WTC11 (cell line): ENCODE measurements at regions not wholly inside any gene's neighbourhood (a gene's known extent, or its start where the extent isn't known, plus 50 kb on each side); places are given as distances from the start of the nearest gene placed in this dataset.

Experiments
- ATAC-seq: fragments of 200-7000 bp; cut with Tn5 transposase; 2 replicates; pipeline ENCODE4 v1.10.0; 2021; ENCODE audit warnings: mild to moderate bottlenecking, moderate library complexity
- CTCF ChIA-PET: fragments of 300-600 bp; sonication (Branson Sonifier 250); formaldehyde crosslinking; loops from one replicate; lab custom pipeline; 2021; ENCODE audit warnings: antibody characterized with exemption; lab: Charles Lee
- POLR2A ChIA-PET: fragments of 350-600 bp; sonication (Branson Sonifier 250); formaldehyde crosslinking; loops from one replicate; lab custom pipeline; 2021; ENCODE audit warnings: antibody characterized with exemption; lab: Charles Lee
- DNase-seq: peaks from one replicate; pipeline ENCODE4 v3.0.0; 2021; ENCODE audit warnings: low spot score
- H3K27ac Mint-ChIP-seq: 2 replicates; pipeline ENCODE4 v1.8.0; 2021; ENCODE audit warnings: mixed read lengths
- H3K27me3 Mint-ChIP-seq: 2 replicates; pipeline ENCODE4 v1.8.0; 2021; ENCODE audit warnings: low read depth, mild to moderate bottlenecking, moderate library complexity, mixed read lengths
- H3K36me3 Mint-ChIP-seq: 2 replicates; pipeline ENCODE4 v1.8.0; 2021; ENCODE audit warnings: mixed read lengths
- H3K4me1 Mint-ChIP-seq: 2 replicates; pipeline ENCODE4 v1.8.0; 2022; ENCODE audit warnings: mixed read lengths
- H3K4me3 Mint-ChIP-seq: 2 replicates; pipeline ENCODE4 v1.8.0; 2021; ENCODE audit warnings: mild to moderate bottlenecking, moderate library complexity, mixed read lengths
- H3K9me3 Mint-ChIP-seq: 2 replicates; pipeline ENCODE4 v1.8.0; 2021; ENCODE audit warnings: mixed read lengths
- ELF4 ChIP-seq: sonication (generic); formaldehyde crosslinking; IDR thresholded peaks from 2 replicates; pipeline ENCODE4 v1.8.1; 2022; ENCODE audit warnings: low read depth, mild to moderate bottlenecking, moderate library complexity, missing genetic modification reagents
- ETV6 ChIP-seq: sonication (generic); formaldehyde crosslinking; IDR thresholded peaks from 2 replicates; pipeline ENCODE4 v1.8.1; 2022; ENCODE audit warnings: mild to moderate bottlenecking, missing genetic modification reagents
- FOXK1 ChIP-seq: sonication (generic); formaldehyde crosslinking; IDR thresholded peaks from 2 replicates; pipeline ENCODE4 v1.8.0; 2022; ENCODE audit warnings: mild to moderate bottlenecking, moderate library complexity, missing genetic modification reagents
- GABPB1 ChIP-seq: sonication (generic); formaldehyde crosslinking; IDR thresholded peaks from 2 replicates; pipeline ENCODE4 v1.8.1; 2023; ENCODE audit warnings: mild to moderate bottlenecking, missing genetic modification reagents
- KAT7 ChIP-seq: sonication (generic); formaldehyde crosslinking; IDR thresholded peaks from 2 replicates; pipeline ENCODE4 v1.8.1; 2023; ENCODE audit warnings: missing genetic modification reagents, mild to moderate bottlenecking, borderline replicate concordance
- NFE2L1 ChIP-seq: sonication (generic); formaldehyde crosslinking; IDR thresholded peaks from 2 replicates; pipeline ENCODE4 v1.8.1; 2023; ENCODE audit warnings: missing genetic modification reagents
- NFYB ChIP-seq: sonication (generic); formaldehyde crosslinking; conservative IDR thresholded peaks from 2 replicates; pipeline ENCODE4 v1.8.0; 2022; ENCODE audit warnings: low read depth, missing genetic modification reagents
- PRRX2 ChIP-seq: fragments of 250-450 bp; sonication (Bioruptor Pico); IDR thresholded peaks from 2 replicates; pipeline ENCODE4 v1.8.0; 2021; ENCODE audit warnings: mild to moderate bottlenecking
- SOX15 ChIP-seq: fragments of 250-450 bp; sonication (Bioruptor Pico); IDR thresholded peaks from 2 replicates; pipeline ENCODE4 v1.9.0; 2021; ENCODE audit warnings: mild to moderate bottlenecking
- TP53 ChIP-seq: sonication (generic); formaldehyde crosslinking; IDR thresholded peaks from 2 replicates; pipeline ENCODE4 v1.8.1; 2023; ENCODE audit warnings: mild to moderate bottlenecking, missing genetic modification reagents
- TF ChIP-seq, protein P1 (sequence below): sonication (generic); formaldehyde crosslinking; IDR thresholded peaks from 2 replicates; pipeline ENCODE4 v1.8.1; 2023; ENCODE audit warnings: mild to moderate bottlenecking, missing genetic modification reagents, borderline replicate concordance
- TF ChIP-seq, protein P2 (sequence below): fragments of 250-450 bp; sonication (Bioruptor Pico); conservative IDR thresholded peaks from 2 replicates; pipeline ENCODE4 v1.9.0; 2021; ENCODE audit warnings: mild to moderate bottlenecking
- TF ChIP-seq, protein P3 (sequence below): fragments of 250-450 bp; sonication (Bioruptor Pico); IDR thresholded peaks from 2 replicates; pipeline ENCODE4 v1.9.0; 2021; ENCODE audit warnings: mild to moderate bottlenecking
- TF ChIP-seq, protein P4 (sequence below): sonication (generic); formaldehyde crosslinking; IDR thresholded peaks from 2 replicates; pipeline ENCODE4 v1.8.0; 2022; ENCODE audit warnings: mild to moderate bottlenecking, missing genetic modification reagents
- TF ChIP-seq, protein P5 (sequence below): sonication (generic); formaldehyde crosslinking; IDR thresholded peaks from 2 replicates; pipeline ENCODE4 v1.8.0; 2022; ENCODE audit warnings: mild to moderate bottlenecking, missing genetic modification reagents
- TF ChIP-seq, protein P6 (sequence below): sonication (generic); formaldehyde crosslinking; IDR thresholded peaks from 2 replicates; pipeline ENCODE4 v1.8.1; 2023; ENCODE audit warnings: mild to moderate bottlenecking, missing genetic modification reagents

DNA sequence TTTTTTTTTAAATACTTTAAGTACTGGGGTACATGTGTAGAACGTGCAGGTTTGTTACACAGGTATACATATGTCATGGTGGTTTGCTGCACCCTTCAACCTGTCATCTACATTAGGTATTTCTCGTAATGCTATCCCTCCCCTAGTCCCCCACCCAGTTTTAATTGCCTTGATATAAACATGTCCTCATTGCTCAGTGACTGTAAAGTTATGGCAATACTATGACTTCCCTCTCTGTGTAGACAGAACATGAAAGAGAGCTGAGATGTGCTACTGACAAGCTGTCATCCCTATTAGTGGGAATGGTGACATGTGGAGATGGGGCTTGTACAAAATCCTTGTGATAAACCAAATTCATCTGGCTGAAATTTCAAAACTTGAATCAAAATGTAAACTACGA is 449.7 kb upstream of the TRIB2 start (continued):
- TF ChIP-seq, protein P1, sequence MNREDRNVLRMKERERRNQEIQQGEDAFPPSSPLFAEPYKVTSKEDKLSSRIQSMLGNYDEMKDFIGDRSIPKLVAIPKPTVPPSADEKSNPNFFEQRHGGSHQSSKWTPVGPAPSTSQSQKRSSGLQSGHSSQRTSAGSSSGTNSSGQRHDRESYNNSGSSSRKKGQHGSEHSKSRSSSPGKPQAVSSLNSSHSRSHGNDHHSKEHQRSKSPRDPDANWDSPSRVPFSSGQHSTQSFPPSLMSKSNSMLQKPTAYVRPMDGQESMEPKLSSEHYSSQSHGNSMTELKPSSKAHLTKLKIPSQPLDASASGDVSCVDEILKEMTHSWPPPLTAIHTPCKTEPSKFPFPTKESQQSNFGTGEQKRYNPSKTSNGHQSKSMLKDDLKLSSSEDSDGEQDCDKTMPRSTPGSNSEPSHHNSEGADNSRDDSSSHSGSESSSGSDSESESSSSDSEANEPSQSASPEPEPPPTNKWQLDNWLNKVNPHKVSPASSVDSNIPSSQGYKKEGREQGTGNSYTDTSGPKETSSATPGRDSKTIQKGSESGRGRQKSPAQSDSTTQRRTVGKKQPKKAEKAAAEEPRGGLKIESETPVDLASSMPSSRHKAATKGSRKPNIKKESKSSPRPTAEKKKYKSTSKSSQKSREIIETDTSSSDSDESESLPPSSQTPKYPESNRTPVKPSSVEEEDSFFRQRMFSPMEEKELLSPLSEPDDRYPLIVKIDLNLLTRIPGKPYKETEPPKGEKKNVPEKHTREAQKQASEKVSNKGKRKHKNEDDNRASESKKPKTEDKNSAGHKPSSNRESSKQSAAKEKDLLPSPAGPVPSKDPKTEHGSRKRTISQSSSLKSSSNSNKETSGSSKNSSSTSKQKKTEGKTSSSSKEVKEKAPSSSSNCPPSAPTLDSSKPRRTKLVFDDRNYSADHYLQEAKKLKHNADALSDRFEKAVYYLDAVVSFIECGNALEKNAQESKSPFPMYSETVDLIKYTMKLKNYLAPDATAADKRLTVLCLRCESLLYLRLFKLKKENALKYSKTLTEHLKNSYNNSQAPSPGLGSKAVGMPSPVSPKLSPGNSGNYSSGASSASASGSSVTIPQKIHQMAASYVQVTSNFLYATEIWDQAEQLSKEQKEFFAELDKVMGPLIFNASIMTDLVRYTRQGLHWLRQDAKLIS: no peak
- no peak for TF ChIP-seq NFYB
- TF ChIP-seq, protein P2, sequence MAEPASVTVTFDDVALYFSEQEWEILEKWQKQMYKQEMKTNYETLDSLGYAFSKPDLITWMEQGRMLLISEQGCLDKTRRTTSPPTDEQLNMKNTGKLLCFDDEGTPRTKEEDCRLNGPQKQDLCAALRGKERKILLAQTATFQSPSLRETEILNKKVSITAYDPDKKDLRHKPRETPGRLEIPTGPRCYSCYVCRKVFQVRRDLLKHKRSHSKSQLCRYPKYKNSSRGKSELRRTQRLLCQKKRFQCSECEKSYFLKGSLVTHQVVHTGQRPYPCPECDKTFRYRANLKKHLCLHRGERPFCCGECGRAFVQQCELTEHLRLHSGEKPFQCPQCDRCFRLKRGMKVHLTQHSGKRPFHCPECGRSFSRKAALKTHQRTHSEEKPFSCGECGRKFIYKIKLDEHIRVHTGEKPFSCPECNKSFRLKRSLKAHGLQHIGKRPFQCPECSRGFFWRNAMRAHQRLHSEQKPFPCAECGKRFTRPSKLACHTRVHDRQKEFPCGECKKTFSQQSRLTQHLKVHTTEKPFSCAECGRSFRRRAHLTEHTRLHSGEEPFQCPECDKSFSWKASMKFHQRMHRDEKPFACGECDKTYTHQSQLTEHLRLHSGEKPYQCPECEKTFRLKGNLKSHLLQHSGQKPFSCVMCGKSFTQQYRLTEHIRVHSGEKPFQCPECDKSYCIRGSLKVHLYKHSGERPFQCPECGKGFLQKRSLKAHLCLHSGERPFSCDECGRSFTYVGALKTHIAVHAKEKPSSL (CRISPR knock-in tag): no peak
- TF ChIP-seq, protein P3, sequence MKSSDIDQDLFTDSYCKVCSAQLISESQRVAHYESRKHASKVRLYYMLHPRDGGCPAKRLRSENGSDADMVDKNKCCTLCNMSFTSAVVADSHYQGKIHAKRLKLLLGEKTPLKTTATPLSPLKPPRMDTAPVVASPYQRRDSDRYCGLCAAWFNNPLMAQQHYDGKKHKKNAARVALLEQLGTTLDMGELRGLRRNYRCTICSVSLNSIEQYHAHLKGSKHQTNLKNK (CRISPR knock-in tag): no peak

DNA sequence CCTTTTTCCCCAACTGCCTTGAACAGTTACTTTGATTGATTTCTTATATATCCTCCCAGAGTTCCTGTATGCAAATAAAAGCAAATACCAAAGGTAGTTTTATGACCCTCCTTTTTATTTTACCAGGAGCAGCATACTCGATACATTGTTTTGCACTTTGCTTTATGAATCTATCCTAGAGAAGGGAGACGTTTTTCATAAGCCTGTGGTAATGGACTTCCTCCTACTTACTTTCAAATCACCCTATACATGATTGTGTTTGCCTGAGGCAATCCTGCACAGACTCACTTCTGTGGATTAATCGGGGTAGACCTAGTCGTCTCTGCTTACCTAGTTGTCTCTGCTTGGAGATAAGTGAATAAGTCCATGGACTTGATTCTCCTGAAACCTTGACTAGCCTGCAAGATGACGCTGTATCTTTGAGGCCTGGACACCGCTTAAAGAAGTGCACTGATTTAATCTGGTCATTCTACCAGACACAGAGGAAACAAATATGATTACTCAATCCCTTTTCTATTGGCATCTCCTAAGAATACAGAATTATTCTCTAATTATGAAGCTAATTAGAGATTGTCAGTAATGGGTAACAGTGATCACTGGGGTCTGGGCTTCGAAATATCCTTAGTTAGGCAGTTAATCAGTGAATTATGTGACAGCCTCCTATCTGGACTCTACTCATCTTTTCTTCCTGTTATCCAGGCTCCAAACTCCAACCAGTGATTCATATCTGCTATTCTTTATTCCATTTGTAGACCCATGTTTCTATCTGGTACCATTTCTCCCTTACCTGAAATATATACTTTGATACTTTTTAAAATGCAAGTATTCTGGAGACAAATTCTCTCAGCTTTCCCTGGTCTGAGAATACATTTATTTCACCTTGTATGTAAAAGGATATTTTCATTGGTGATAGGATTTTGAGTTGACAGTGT is 447.4 kb upstream of the TRIB2 start:
- ATAC-seq (no peak), DNase-seq (no peak)
- POLR2A ChIA-PET: no interaction called here

DNA sequence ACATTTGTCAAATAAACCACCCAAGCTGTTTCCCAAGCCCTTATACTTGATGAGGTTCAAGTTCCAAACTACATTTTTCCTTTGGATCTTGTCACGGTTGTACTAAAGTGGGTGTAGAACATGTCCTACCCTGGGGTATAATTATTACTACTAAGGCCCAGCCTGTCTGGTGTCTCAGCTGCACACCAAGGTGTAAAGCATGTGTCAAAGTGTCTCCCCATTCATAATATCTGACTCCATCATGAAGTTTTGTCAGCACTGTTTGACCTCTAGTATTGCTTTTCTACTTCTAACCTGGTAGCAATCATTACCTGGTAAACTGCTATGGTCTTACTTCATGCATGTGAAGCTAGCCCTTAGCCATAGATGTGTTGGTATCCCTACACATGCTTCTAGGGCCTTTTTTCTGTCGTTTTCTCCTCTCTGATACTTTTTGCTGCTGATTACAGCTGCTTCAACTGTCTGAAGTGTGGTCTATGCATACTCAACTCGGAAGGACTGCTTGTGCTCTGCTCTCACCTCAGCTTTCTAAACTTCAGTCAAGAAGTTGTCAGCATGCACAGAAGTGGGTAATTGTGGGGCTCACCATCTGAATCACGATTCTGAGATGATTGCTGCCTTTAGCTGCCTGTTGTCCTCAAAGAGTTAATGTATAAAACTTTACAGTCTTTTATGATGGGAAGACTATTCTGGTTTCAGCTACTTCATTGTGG is 445.7 kb upstream of the TRIB2 start:
- Mint-ChIP-seq H3K9me3 (peaks cover 6% of the 10 kb centered on the region; the same call in 1 of the 2 replicates), H3K36me3 (peaks cover 3% of the 10 kb centered on the region; the same call in 1 of the 2 replicates), H3K27ac (no peak overlapping the region), H3K4me3 (no peak overlapping the region), H3K27me3 (no peaks in the 10 kb centered on the region), H3K4me1 (0 out of 2 replicates have a peak, but pooled peaks cover 3% of the 10 kb centered on the region)
- ATAC-seq (no peak), DNase-seq (no peak)
- CTCF ChIA-PET: no interaction called here
- POLR2A ChIA-PET: no interaction called here
- TF ChIP-seq, protein P4, sequence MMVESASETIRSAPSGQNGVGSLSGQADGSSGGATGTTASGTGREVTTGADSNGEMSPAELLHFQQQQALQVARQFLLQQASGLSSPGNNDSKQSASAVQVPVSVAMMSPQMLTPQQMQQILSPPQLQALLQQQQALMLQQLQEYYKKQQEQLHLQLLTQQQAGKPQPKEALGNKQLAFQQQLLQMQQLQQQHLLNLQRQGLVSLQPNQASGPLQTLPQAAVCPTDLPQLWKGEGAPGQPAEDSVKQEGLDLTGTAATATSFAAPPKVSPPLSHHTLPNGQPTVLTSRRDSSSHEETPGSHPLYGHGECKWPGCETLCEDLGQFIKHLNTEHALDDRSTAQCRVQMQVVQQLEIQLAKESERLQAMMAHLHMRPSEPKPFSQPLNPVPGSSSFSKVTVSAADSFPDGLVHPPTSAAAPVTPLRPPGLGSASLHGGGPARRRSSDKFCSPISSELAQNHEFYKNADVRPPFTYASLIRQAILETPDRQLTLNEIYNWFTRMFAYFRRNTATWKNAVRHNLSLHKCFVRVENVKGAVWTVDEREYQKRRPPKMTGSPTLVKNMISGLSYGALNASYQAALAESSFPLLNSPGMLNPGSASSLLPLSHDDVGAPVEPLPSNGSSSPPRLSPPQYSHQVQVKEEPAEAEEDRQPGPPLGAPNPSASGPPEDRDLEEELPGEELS (CRISPR knock-in tag): no peak
- TF ChIP-seq KAT7 (no peak), GABPB1 (CRISPR knock-in tag) (no peak), NFE2L1 (CRISPR knock-in tag) (no peak), ETV6 (no peak), PRRX2 (CRISPR knock-in tag) (no peak), TP53 (CRISPR knock-in tag) (no peak), SOX15 (CRISPR knock-in tag) (no peak)
- TF ChIP-seq, protein P5, sequence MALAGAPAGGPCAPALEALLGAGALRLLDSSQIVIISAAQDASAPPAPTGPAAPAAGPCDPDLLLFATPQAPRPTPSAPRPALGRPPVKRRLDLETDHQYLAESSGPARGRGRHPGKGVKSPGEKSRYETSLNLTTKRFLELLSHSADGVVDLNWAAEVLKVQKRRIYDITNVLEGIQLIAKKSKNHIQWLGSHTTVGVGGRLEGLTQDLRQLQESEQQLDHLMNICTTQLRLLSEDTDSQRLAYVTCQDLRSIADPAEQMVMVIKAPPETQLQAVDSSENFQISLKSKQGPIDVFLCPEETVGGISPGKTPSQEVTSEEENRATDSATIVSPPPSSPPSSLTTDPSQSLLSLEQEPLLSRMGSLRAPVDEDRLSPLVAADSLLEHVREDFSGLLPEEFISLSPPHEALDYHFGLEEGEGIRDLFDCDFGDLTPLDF (CRISPR knock-in tag): no peak

More for the DNA sequence above, 447.4 kb upstream of the TRIB2 start:
- Mint-ChIP-seq H3K4me1 (peaks cover 9% of the 10 kb centered on the region), H3K27me3 (no peaks in the 10 kb centered on the region), H3K27ac (no peak overlapping the region), H3K9me3 (no peaks in the 10 kb centered on the region; the same call in 1 of the 2 replicates), H3K36me3 (no peaks in the 10 kb centered on the region), H3K4me3 (no peak overlapping the region)
- CTCF ChIA-PET: no interaction called here
- TF ChIP-seq FOXK1 (CRISPR knock-in tag) (no peak), ELF4 (CRISPR knock-in tag) (no peak)
- TF ChIP-seq, protein P6, sequence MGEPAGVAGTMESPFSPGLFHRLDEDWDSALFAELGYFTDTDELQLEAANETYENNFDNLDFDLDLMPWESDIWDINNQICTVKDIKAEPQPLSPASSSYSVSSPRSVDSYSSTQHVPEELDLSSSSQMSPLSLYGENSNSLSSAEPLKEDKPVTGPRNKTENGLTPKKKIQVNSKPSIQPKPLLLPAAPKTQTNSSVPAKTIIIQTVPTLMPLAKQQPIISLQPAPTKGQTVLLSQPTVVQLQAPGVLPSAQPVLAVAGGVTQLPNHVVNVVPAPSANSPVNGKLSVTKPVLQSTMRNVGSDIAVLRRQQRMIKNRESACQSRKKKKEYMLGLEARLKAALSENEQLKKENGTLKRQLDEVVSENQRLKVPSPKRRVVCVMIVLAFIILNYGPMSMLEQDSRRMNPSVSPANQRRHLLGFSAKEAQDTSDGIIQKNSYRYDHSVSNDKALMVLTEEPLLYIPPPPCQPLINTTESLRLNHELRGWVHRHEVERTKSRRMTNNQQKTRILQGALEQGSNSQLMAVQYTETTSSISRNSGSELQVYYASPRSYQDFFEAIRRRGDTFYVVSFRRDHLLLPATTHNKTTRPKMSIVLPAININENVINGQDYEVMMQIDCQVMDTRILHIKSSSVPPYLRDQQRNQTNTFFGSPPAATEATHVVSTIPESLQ (CRISPR knock-in tag): no peak
- TF ChIP-seq, all 79 proteins: peak for 0
